ENCODE measurements at regions not wholly inside any gene's neighbourhood (a gene's known extent, or its start where the extent isn't known, plus 50 kb on each side); places are given as distances from the start of the nearest gene placed in this dataset.

DNA sequence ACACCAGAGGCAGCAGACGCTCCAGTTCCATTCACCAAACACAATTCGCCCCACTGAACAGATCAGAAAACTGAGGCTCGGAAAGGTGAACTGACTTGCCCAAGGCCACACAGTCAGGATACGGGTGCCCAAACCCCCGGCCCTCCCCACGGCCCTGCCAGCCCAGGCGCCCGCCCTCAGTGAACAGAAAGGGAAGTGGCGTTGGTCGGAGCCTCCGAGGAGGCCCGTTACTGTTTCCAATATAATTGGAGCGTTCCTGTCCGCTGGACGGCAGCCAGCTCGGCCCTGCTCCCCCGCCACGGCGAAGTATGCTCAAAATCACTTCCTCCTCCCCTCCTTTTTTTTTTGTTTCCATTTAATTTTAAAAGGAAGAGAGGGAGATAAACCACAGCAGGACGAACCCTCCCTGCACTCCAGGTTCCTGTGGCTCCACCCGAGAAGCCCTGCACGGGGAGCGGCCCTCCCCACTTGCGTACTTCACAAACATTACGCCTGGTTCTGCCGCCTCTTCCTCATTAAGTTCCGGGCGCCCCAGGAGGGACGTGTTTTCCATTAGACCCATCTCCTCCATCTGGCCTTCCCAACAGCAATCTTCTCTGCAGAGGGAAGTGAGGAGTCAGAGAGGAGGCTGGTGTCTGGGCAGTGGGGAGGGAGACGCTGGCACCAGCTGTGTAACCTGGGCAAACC, 61.1 kb downstream of the NCOR2 start:
- TF ChIP-seq, protein P1, sequence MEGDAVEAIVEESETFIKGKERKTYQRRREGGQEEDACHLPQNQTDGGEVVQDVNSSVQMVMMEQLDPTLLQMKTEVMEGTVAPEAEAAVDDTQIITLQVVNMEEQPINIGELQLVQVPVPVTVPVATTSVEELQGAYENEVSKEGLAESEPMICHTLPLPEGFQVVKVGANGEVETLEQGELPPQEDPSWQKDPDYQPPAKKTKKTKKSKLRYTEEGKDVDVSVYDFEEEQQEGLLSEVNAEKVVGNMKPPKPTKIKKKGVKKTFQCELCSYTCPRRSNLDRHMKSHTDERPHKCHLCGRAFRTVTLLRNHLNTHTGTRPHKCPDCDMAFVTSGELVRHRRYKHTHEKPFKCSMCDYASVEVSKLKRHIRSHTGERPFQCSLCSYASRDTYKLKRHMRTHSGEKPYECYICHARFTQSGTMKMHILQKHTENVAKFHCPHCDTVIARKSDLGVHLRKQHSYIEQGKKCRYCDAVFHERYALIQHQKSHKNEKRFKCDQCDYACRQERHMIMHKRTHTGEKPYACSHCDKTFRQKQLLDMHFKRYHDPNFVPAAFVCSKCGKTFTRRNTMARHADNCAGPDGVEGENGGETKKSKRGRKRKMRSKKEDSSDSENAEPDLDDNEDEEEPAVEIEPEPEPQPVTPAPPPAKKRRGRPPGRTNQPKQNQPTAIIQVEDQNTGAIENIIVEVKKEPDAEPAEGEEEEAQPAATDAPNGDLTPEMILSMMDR (conservative IDR thresholded peaks at IDR 0.05 in 1 of 2, IDR thresholded peaks at IDR 0.05 in 1 of 2; ENCODE audit: low read depth in 1 of 2, low read length in 2 of 2), result no peak
- TF ChIP-seq EZH2 (IDR thresholded peaks at IDR 0.05; ENCODE audit: low read length, missing control alignments), result no peak

Measured in fibroblast of lung (primary cell).